DND-41 (cell line): ENCODE measurements at regions not wholly inside any gene's neighbourhood (a gene's known extent, or its start where the extent isn't known, plus 50 kb on each side); places are given as distances from the start of the nearest gene placed in this dataset.

ENCODE experiments used
- ATAC-seq: fragments of 200-7000 bp; cut with Tn5 transposase; 3 replicates; pipeline ENCODE4 v1.9.1; 2021; ENCODE audit warnings: low read depth; ENCODE audit not compliant: insufficient read depth
- DNase-seq: peaks from one replicate; pipeline ENCODE4 v3.0.0-alpha.2; 2020
- H2AFZ ChIP-seq: 2 replicates; pipeline ENCODE4 v1.6.0; 2012; ENCODE audit warnings: low read depth, low read length
- H3K27ac ChIP-seq: 2 replicates; pipeline ENCODE4 v1.5.1; 2012; ENCODE audit warnings: low read length, inconsistent platforms
- H3K27me3 ChIP-seq: fragments of 200-600 bp; sonication (generic); 2 replicates; pipeline ENCODE4 v1.6.0; 2012; ENCODE audit warnings: low read length, mild to moderate bottlenecking, inconsistent platforms; ENCODE audit not compliant: insufficient read depth, poor library complexity
- H3K36me3 ChIP-seq: 2 replicates; pipeline ENCODE4 v1.5.1; 2012; ENCODE audit warnings: low read length, inconsistent platforms; ENCODE audit not compliant: insufficient read depth
- H3K4me1 ChIP-seq: 2 replicates; pipeline ENCODE4 v1.5.1; 2012; ENCODE audit warnings: mild to moderate bottlenecking, low read length; ENCODE audit not compliant: insufficient read depth
- H3K4me2 ChIP-seq: 2 replicates; pipeline ENCODE4 v1.6.0; 2012; ENCODE audit warnings: mild to moderate bottlenecking, moderate library complexity, low read length, inconsistent platforms; ENCODE audit not compliant: insufficient read depth
- H3K4me3 ChIP-seq, 2 experiments: fragments of 200-600 bp in 1 of 2; shearing (Covaris generic) in 1 of 2; 2 replicates each; pipeline ENCODE4 v1.5.1; 2012 to 2016; ENCODE audit warnings: inconsistent platforms in 2 of 2, low read length in 2 of 2, mild to moderate bottlenecking in 2 of 2, low read depth in 1 of 2, moderate library complexity in 1 of 2
- H3K79me2 ChIP-seq: 2 replicates; pipeline ENCODE4 v1.6.0; 2012; ENCODE audit warnings: low read length, inconsistent platforms; ENCODE audit not compliant: insufficient read depth
- H3K9ac ChIP-seq: 2 replicates; pipeline ENCODE4 v1.6.0; 2012; ENCODE audit warnings: low read depth, mild to moderate bottlenecking, inconsistent platforms, low read length, moderate library complexity
- H3K9me3 ChIP-seq: 2 replicates; pipeline ENCODE4 v1.5.1; 2012; ENCODE audit warnings: low read length, moderate library complexity, mild to moderate bottlenecking, inconsistent platforms; ENCODE audit not compliant: insufficient read depth, severe bottlenecking
- H4K20me1 ChIP-seq: 2 replicates; pipeline ENCODE4 v1.6.0; 2012; ENCODE audit warnings: low read length; ENCODE audit not compliant: insufficient read depth
- EZH2 ChIP-seq: IDR thresholded peaks from 3 replicates; pipeline ENCODE4 v1.6.1; 2012; ENCODE audit warnings: borderline replicate concordance, low read depth, mild to moderate bottlenecking, moderate library complexity, low read length, inconsistent platforms; ENCODE audit not compliant: severe bottlenecking
- TF ChIP-seq, protein P1 (sequence below): IDR thresholded peaks from 2 replicates; pipeline ENCODE4 v1.5.1; 2012; ENCODE audit warnings: borderline replicate concordance, low read length, moderate library complexity, mild to moderate bottlenecking; ENCODE audit not compliant: poor library complexity, severe bottlenecking; ENCODE audit errors: extremely low read depth

GRCh38 chr22:46099740-46100139 is 50.6 kb upstream of the PPARA start:
- Histone ChIP-seq H3K4me1 (no peaks in the 10 kb centered on the region), H3K9me3 (no peaks in the 10 kb centered on the region), H4K20me1 (peaks cover 55% of the 10 kb centered on the region), H3K4me3 (no peak overlapping the region), H3K36me3 (peaks cover 86% of the 10 kb centered on the region), H3K79me2 (peaks cover 46% of the 10 kb centered on the region), H3K9ac (no peak overlapping the region), H3K4me2 (no peak overlapping the region), H3K27ac (no peak overlapping the region), H3K27me3 (no peaks in the 10 kb centered on the region), H2AFZ (no peak overlapping the region)
- TF ChIP-seq, protein P1, sequence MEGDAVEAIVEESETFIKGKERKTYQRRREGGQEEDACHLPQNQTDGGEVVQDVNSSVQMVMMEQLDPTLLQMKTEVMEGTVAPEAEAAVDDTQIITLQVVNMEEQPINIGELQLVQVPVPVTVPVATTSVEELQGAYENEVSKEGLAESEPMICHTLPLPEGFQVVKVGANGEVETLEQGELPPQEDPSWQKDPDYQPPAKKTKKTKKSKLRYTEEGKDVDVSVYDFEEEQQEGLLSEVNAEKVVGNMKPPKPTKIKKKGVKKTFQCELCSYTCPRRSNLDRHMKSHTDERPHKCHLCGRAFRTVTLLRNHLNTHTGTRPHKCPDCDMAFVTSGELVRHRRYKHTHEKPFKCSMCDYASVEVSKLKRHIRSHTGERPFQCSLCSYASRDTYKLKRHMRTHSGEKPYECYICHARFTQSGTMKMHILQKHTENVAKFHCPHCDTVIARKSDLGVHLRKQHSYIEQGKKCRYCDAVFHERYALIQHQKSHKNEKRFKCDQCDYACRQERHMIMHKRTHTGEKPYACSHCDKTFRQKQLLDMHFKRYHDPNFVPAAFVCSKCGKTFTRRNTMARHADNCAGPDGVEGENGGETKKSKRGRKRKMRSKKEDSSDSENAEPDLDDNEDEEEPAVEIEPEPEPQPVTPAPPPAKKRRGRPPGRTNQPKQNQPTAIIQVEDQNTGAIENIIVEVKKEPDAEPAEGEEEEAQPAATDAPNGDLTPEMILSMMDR = no peak
- TF ChIP-seq EZH2 = no peak
- no peak for DNase-seq
- ATAC-seq = no peak

GRCh38 chr22:46100401-46101105 is 49.8 kb upstream of the PPARA start:
- no peaks in the 10 kb centered on the region for H3K9me3 ChIP-seq
- ATAC-seq (no peak), DNase-seq (no peak)
- no peak for TF ChIP-seq EZH2
- TF ChIP-seq, protein P1 = no peak
- no peak overlapping the region for H3K4me2 ChIP-seq
- no peak overlapping the region for H3K9ac ChIP-seq
- H3K27me3 ChIP-seq = no peaks in the 10 kb centered on the region
- H3K4me1 ChIP-seq = no peaks in the 10 kb centered on the region
- H3K36me3 ChIP-seq = peaks cover 94% of the 10 kb centered on the region
- H3K27ac ChIP-seq = no peak overlapping the region
- H4K20me1 ChIP-seq = peaks cover 52% of the 10 kb centered on the region
- H2AFZ ChIP-seq = no peak overlapping the region
- no peak overlapping the region for H3K4me3 ChIP-seq
- peaks cover 42% of the 10 kb centered on the region for H3K79me2 ChIP-seq
